ENCODE measurements at regions not wholly inside any gene's neighbourhood (a gene's known extent, or its start where the extent isn't known, plus 50 kb on each side); places are given as distances from the start of the nearest gene placed in this dataset.

DNA sequence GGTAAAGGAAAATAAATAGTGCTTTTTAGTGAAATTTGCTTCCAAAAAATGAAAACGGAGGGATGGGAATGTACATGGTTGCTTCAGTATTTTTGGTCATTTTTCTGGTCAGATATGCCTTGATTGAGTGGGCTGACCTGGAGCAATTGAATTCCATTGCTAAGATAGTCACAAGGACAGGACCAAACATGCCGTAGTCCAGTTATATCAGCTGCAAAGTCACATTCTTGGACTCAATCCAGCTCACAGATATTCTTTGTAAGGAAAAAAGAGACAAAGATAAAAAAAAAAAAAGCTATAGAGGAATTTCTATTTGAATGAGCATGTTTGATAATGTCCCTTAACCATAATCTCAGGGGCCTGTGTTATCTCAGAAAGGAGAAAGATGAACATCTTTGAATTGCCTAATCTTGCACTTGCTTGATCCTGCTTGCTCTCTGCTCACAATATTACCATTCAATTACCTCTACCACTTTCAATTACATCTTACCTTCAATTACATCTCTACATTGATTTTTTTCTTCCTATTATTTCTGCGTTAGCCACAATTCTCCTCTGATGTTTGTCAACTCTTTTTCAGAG, 75.4 kb upstream of the PACRGL start:
- DNase-seq (ENCODE audit: low spot score): peak; percentile 64
- no peak overlapping the region for H3K27ac ChIP-seq
- POLR2A ChIA-PET (ENCODE audit: low non-redundant PET): no interaction called here
- TF ChIP-seq, protein P1, sequence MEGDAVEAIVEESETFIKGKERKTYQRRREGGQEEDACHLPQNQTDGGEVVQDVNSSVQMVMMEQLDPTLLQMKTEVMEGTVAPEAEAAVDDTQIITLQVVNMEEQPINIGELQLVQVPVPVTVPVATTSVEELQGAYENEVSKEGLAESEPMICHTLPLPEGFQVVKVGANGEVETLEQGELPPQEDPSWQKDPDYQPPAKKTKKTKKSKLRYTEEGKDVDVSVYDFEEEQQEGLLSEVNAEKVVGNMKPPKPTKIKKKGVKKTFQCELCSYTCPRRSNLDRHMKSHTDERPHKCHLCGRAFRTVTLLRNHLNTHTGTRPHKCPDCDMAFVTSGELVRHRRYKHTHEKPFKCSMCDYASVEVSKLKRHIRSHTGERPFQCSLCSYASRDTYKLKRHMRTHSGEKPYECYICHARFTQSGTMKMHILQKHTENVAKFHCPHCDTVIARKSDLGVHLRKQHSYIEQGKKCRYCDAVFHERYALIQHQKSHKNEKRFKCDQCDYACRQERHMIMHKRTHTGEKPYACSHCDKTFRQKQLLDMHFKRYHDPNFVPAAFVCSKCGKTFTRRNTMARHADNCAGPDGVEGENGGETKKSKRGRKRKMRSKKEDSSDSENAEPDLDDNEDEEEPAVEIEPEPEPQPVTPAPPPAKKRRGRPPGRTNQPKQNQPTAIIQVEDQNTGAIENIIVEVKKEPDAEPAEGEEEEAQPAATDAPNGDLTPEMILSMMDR (conservative IDR thresholded peaks at IDR 0.05; ENCODE audit: low read depth): no peak
- CTCF ChIA-PET: no interaction called here

DNA sequence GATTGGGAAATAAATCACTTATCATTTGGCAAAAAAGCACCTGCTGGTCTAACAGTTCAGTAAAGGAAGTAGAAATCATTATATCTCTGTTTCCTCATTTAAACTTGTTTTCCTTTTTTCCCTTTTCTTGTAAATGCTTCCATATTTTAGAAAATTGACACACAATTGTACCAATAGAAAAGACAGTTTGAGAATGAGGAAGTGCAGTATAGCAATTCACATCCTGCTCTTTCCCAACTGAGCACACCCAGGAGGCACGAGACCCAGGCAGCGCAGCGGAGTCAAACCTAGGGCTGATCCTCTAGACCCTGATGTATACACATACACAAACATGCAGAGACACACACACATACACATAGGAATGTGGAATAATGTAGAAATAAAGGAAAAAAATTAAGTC, 74.8 kb upstream of the PACRGL start:
- TF ChIP-seq, protein P1 (conservative IDR thresholded peaks at IDR 0.05; ENCODE audit: low read depth): no peak
- no peak overlapping the region for H3K27ac ChIP-seq
- ChIA-PET CTCF (no interaction called here), POLR2A (ENCODE audit: low non-redundant PET) (no interaction called here)
- DNase-seq (ENCODE audit: low spot score): no peak

DNA sequence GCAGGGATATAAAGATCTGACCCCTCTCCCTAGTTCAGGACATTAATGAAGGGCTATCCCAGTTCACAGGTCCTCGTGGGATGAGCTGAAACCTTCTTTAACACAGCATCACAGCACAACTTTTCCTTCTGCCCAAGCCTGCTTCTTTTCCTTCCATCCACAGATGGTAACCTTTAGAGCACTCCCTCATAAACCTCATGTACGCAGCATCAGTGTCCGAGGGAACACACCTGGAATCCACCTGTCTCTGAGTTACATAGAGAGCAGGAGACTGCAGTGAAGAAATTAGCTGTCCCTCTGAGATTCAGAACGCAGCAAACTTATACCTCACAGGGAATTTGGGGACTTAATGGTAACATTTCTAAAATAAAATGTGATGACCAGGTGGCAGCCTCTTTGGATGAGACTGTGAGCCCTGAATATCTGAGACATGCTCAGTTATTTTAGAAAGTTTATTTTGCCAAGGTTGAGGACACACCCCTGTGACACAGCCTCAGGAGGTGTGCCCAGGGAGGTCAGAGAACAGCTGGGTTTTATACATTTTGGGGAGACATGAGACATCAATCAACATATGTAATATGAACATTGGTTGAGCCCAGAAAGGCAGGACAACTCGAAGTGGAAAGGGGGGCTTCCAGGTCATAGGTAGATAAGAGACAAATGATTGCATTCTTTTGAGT, 73.8 kb upstream of the PACRGL start:
- H3K27ac ChIP-seq: no peak overlapping the region
- POLR2A ChIA-PET (ENCODE audit: low non-redundant PET): no interaction called here
- TF ChIP-seq, protein P1 (conservative IDR thresholded peaks at IDR 0.05; ENCODE audit: low read depth): no peak
- CTCF ChIA-PET: no interaction called here
- no peak for DNase-seq (ENCODE audit: low spot score)

DNA sequence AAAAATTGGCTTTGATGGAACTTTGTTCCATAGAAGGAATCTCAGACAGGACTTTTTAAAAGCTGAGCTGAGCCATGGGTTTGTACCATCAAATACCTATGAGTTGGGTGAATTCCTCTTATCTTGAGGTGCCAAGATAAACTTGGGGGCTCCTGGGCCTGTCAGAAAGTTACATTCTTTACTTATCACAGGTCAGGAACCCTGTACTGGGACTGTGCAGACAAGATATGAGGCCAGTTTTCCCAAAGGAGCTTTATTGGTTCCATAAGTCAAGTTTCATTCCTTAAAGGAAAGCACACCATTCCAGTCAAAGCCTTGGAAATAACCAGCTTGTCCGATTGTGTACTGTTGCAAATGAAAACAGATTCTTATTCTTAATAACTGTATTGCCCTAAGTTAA, 72.4 kb upstream of the PACRGL start:
- no peak overlapping the region for H3K27ac ChIP-seq
- POLR2A ChIA-PET (ENCODE audit: low non-redundant PET): no interaction called here
- TF ChIP-seq, protein P1 (conservative IDR thresholded peaks at IDR 0.05; ENCODE audit: low read depth): no peak
- no peak for DNase-seq (ENCODE audit: low spot score)
- CTCF ChIA-PET: no interaction called here

DNA sequence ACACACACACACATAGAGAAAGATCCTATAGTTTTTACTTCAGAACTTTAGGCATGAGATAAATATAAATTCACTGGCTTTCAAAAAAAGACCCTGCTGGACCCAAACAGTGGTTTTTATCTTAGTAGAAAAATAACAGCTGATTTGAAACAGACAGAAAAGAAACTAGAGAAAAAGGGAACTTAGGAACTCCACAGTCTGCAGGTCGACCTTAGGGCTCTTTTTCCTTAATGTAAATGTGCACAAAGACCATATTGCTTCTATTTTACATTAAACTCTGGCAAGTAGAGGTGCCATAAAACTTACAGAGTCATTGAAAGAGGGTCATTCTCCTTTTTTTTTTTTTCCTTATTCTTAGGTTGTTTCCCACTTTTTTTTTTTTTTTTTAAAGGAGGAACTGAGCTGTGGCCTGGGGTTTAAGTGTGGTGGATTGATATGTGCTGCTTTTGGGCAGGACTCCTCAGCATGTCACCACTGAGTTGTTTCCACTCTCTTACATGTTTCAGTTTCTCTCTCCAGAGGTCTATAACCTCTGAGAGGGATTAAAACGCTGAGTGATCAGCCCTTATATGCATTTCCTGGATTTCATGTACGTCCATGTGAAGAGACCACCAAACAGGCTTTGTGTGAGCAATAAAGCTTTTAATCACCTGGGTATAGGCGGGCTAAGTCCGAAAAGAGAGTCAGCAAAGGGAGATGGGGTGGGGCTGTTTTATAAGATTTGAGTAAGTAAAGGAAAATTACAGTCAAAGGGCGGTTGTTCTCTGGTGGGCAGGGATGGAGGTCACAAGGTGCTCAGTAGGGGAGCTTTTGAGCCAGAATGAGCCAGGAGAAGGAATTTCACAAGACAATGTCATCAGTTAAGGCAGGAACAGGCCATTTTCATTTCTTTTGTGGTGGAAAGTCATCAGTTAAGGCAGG, 70.8 kb upstream of the PACRGL start:
- DNase-seq (ENCODE audit: low spot score): no peak
- CTCF ChIA-PET: no interaction called here
- H3K27ac ChIP-seq: no peak overlapping the region
- POLR2A ChIA-PET (ENCODE audit: low non-redundant PET): no interaction called here
- TF ChIP-seq, protein P1 (conservative IDR thresholded peaks at IDR 0.05; ENCODE audit: low read depth): no peak

DNA sequence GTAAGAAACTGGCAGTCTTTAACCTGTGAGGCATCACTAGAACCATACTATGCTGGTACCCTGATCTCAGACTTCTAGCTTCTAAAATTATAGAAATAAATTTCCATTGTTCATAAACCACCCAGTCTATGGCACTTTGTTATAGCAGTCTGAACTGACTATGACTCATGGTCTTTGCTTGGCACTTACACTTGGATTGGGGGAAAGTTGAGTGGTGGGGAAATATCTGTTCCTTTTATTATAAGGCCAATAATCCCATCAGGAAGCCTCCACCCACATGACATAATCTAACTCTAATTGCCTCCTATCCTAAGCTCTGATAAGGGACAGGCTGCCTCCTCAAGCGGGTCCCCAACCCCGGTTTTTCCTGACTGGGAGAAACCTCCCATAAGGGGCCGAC, 61.4 kb upstream of the PACRGL start:
- TF ChIP-seq, protein P1 (conservative IDR thresholded peaks at IDR 0.05; ENCODE audit: low read depth): no peak
- no peak for DNase-seq (ENCODE audit: low spot score)
- ChIA-PET POLR2A (ENCODE audit: low non-redundant PET) (no interaction called here), CTCF (no interaction called here)
- H3K27ac ChIP-seq: no peak overlapping the region

Measured in RWPE1 (cell line).